Panc1 (cell line): ENCODE measurements at regions not wholly inside any gene's neighbourhood (a gene's known extent, or its start where the extent isn't known, plus 50 kb on each side); places are given as distances from the start of the nearest gene placed in this dataset.

Source experiments
- ATAC-seq: fragments of 200-7000 bp; cut with Tn5 transposase; 2 replicates; pipeline ENCODE4 v1.9.1; 2020; ENCODE audit warnings: mild to moderate bottlenecking, moderate library complexity
- BruUV-seq: library from RNA; stranded (reverse); fragments of 400-500 nt; replicated peaks from 2 replicates; lab custom pipeline; 2021; lab: Mats Ljungman, UMichigan
- CTCF ChIA-PET: fragments of 300-600 bp; sonication (Branson Sonifier 250); formaldehyde crosslinking; loops from one replicate; lab custom pipeline; 2022; ENCODE audit warnings: antibody characterized with exemption; lab: Charles Lee
- POLR2A ChIA-PET: fragments of 300-600 bp; sonication (Branson Sonifier 250); formaldehyde crosslinking; loops from one replicate; lab custom pipeline; 2022; ENCODE audit warnings: antibody characterized with exemption; lab: Charles Lee
- DNase-seq: peaks from one replicate; pipeline ENCODE4 v3.0.0-alpha.2; 2010; ENCODE audit warnings: low read depth, low spot score
- H3K27ac ChIP-seq: 2 replicates; pipeline ENCODE4 v1.5.1; 2011; ENCODE audit warnings: mild to moderate bottlenecking, low read length, inconsistent platforms
- H3K27me3 ChIP-seq: fragments of 200-500 bp; sonication (Bioruptor generic); 2 replicates; pipeline ENCODE4 v1.6.0; 2014; ENCODE audit warnings: low read length, inconsistent platforms; ENCODE audit not compliant: control insufficient read depth, insufficient read depth
- H3K36me3 ChIP-seq: fragments of 200-500 bp; sonication (Bioruptor generic); 2 replicates; pipeline ENCODE4 v1.5.1; 2014; ENCODE audit warnings: inconsistent platforms, mild to moderate bottlenecking, low read length, moderate library complexity; ENCODE audit not compliant: control insufficient read depth, insufficient read depth
- H3K4me1 ChIP-seq: 2 replicates; pipeline ENCODE4 v1.5.1; 2011; ENCODE audit warnings: inconsistent platforms, mild to moderate bottlenecking, low read length, moderate library complexity; ENCODE audit not compliant: control insufficient read depth, insufficient read depth
- H3K4me3 ChIP-seq, 2 experiments: 2 replicates each; pipeline ENCODE4 v1.5.1; 2011 to 2012; ENCODE audit warnings: low read depth in 2 of 2, low read length in 2 of 2, mild to moderate bottlenecking in 2 of 2, inconsistent platforms in 1 of 2, moderate library complexity in 1 of 2
- H3K9me3 ChIP-seq: fragments of 200-500 bp; sonication (Bioruptor generic); 2 replicates; pipeline ENCODE4 v1.5.1; 2014; ENCODE audit warnings: low read depth, mild to moderate bottlenecking, inconsistent platforms, low read length, moderate library complexity; ENCODE audit not compliant: control insufficient read depth, insufficient read depth
- CTCF ChIP-seq: fragments of 450-650 bp; IDR thresholded peaks from 2 replicates; pipeline ENCODE4 v1.5.1; 2017; ENCODE audit warnings: mild to moderate bottlenecking
- POLR2AphosphoS5 ChIP-seq: IDR thresholded peaks from 2 replicates; pipeline ENCODE4 v1.6.1; 2012; ENCODE audit warnings: mild to moderate bottlenecking, low read depth, low read length, moderate library complexity
- SIN3A ChIP-seq: IDR thresholded peaks from 2 replicates; pipeline ENCODE4 v1.6.1; 2012; ENCODE audit warnings: low read depth, mild to moderate bottlenecking, low read length, moderate library complexity, borderline replicate concordance; ENCODE audit not compliant: insufficient read depth
- TCF7L2 ChIP-seq: IDR thresholded peaks from 2 replicates; pipeline ENCODE4 v1.6.1; 2011; ENCODE audit warnings: mild to moderate bottlenecking, low read depth, low read length, inconsistent platforms
- in situ Hi-C: cut with HindIII; loops from 2 replicates; pipeline ENCODE4 v1.10.0; 2016; ENCODE audit warnings: low sequenced_read_pairs, low pct_unique_long_range_greater_than_20kb
- intact Hi-C: fragments of 100-400 bp; cut with micrococcal nuclease; formaldehyde crosslinking; loops from one replicate; pipeline ENCODE4 v1.10.0; 2022; ENCODE audit not compliant: unreplicated experiment
- TF ChIP-seq, protein P1 (sequence below), 2 experiments: IDR thresholded peaks; 2 replicates each; pipeline ENCODE4 v1.6.1; 2011 to 2012; ENCODE audit warnings: low read depth in 2 of 2, control low read depth in 1 of 2, low read length in 1 of 2, mild to moderate bottlenecking in 1 of 2, moderate library complexity in 1 of 2; ENCODE audit not compliant: insufficient read depth in 1 of 2

DNA sequence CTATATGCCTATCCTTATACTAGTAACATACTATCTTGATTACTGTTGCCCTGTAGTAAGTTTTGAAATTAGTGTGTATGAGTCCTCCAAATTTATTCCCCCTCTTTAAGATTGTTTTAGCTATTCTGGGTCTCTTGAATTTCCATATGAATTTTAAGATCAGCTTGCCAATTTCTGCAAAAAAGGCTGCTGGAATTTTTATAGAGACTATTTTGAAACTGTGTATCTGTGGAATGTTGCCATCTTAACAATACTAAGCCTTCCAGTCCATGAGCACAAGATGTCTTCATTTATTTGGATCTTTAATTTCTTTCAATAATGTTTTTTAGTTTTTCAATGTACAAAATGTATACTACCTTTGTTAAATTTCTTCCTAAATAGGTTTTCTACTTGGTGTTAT is 79.8 kb upstream of the ETV6 start:
- no peak overlapping the region for H3K27ac ChIP-seq
- no TSS peak for BruUV-seq
- no peaks in the 10 kb centered on the region for H3K4me1 ChIP-seq
- H3K4me3 ChIP-seq = no peak overlapping the region
- H3K9me3 ChIP-seq = no peaks in the 10 kb centered on the region
- TF ChIP-seq SIN3A (no peak), TCF7L2 (no peak), POLR2AphosphoS5 (no peak), CTCF (no peak)
- TF ChIP-seq, protein P1, sequence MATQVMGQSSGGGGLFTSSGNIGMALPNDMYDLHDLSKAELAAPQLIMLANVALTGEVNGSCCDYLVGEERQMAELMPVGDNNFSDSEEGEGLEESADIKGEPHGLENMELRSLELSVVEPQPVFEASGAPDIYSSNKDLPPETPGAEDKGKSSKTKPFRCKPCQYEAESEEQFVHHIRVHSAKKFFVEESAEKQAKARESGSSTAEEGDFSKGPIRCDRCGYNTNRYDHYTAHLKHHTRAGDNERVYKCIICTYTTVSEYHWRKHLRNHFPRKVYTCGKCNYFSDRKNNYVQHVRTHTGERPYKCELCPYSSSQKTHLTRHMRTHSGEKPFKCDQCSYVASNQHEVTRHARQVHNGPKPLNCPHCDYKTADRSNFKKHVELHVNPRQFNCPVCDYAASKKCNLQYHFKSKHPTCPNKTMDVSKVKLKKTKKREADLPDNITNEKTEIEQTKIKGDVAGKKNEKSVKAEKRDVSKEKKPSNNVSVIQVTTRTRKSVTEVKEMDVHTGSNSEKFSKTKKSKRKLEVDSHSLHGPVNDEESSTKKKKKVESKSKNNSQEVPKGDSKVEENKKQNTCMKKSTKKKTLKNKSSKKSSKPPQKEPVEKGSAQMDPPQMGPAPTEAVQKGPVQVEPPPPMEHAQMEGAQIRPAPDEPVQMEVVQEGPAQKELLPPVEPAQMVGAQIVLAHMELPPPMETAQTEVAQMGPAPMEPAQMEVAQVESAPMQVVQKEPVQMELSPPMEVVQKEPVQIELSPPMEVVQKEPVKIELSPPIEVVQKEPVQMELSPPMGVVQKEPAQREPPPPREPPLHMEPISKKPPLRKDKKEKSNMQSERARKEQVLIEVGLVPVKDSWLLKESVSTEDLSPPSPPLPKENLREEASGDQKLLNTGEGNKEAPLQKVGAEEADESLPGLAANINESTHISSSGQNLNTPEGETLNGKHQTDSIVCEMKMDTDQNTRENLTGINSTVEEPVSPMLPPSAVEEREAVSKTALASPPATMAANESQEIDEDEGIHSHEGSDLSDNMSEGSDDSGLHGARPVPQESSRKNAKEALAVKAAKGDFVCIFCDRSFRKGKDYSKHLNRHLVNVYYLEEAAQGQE (IDR thresholded peaks at IDR 0.05; ENCODE audit: insufficient read depth in 1 of 2, low read depth in 2 of 2, low read length in 1 of 2) = no peak
- H3K27me3 ChIP-seq = no peaks in the 10 kb centered on the region
- ATAC-seq (no peak), DNase-seq (no peak)
- in situ Hi-C loops (no loop called here), intact Hi-C loops (no loop called here)
- POLR2A ChIA-PET = no interaction called here
- CTCF ChIA-PET = no interaction called here
- H3K36me3 ChIP-seq = no peaks in the 10 kb centered on the region

- no peak overlapping the region for H3K27ac ChIP-seq
- no peak for ATAC-seq
- intact Hi-C loops = no loop called here
- no peak for TF ChIP-seq SIN3A
- no peak for TF ChIP-seq TCF7L2
- TF ChIP-seq, protein P1 (IDR thresholded peaks at IDR 0.05; ENCODE audit: insufficient read depth in 1 of 2, low read depth in 2 of 2, low read length in 1 of 2) = no peak
- no peak for TF ChIP-seq CTCF
- TF ChIP-seq POLR2AphosphoS5 = no peak
- ChIA-PET CTCF (interaction anchor here (0.6 kb wide), 1 partner anchor 16 kb away, joined by 4 read pairs; no protein-coding TSS in a partner anchor), POLR2A (no interaction called here)
- no TSS peak for BruUV-seq
- H3K4me3 ChIP-seq = no peak overlapping the region
- in situ Hi-C loops = no loop called here
- DNase-seq = no peak
- H3K27me3 ChIP-seq = no peaks in the 10 kb centered on the region
- H3K36me3 ChIP-seq = no peaks in the 10 kb centered on the region
- no peaks in the 10 kb centered on the region for H3K9me3 ChIP-seq
- no peaks in the 10 kb centered on the region for H3K4me1 ChIP-seq
Observed at GRCh38 chr12:11573880-11574279, 75.6 kb upstream of the ETV6 start.
